Panc1 (cell line): ENCODE measurements at regions not wholly inside any gene's neighbourhood (a gene's known extent, or its start where the extent isn't known, plus 50 kb on each side); places are given as distances from the start of the nearest gene placed in this dataset.

Experiments
- ATAC-seq: fragments of 200-7000 bp; cut with Tn5 transposase; 2 replicates; pipeline ENCODE4 v1.9.1; 2020; ENCODE audit warnings: mild to moderate bottlenecking, moderate library complexity
- BruUV-seq: library from RNA; stranded (reverse); fragments of 400-500 nt; replicated peaks from 2 replicates; lab custom pipeline; 2021; lab: Mats Ljungman, UMichigan
- CTCF ChIA-PET: fragments of 300-600 bp; sonication (Branson Sonifier 250); formaldehyde crosslinking; loops from one replicate; lab custom pipeline; 2022; ENCODE audit warnings: antibody characterized with exemption; lab: Charles Lee
- POLR2A ChIA-PET: fragments of 300-600 bp; sonication (Branson Sonifier 250); formaldehyde crosslinking; loops from one replicate; lab custom pipeline; 2022; ENCODE audit warnings: antibody characterized with exemption; lab: Charles Lee
- DNase-seq: peaks from one replicate; pipeline ENCODE4 v3.0.0-alpha.2; 2010; ENCODE audit warnings: low read depth, low spot score
- H3K27ac ChIP-seq: 2 replicates; pipeline ENCODE4 v1.5.1; 2011; ENCODE audit warnings: mild to moderate bottlenecking, low read length, inconsistent platforms
- H3K27me3 ChIP-seq: fragments of 200-500 bp; sonication (Bioruptor generic); 2 replicates; pipeline ENCODE4 v1.6.0; 2014; ENCODE audit warnings: low read length, inconsistent platforms; ENCODE audit not compliant: control insufficient read depth, insufficient read depth
- H3K36me3 ChIP-seq: fragments of 200-500 bp; sonication (Bioruptor generic); 2 replicates; pipeline ENCODE4 v1.5.1; 2014; ENCODE audit warnings: inconsistent platforms, mild to moderate bottlenecking, low read length, moderate library complexity; ENCODE audit not compliant: control insufficient read depth, insufficient read depth
- H3K4me1 ChIP-seq: 2 replicates; pipeline ENCODE4 v1.5.1; 2011; ENCODE audit warnings: inconsistent platforms, mild to moderate bottlenecking, low read length, moderate library complexity; ENCODE audit not compliant: control insufficient read depth, insufficient read depth
- H3K4me3 ChIP-seq, 2 experiments: 2 replicates each; pipeline ENCODE4 v1.5.1; 2011 to 2012; ENCODE audit warnings: low read depth in 2 of 2, low read length in 2 of 2, mild to moderate bottlenecking in 2 of 2, inconsistent platforms in 1 of 2, moderate library complexity in 1 of 2
- H3K9me3 ChIP-seq: fragments of 200-500 bp; sonication (Bioruptor generic); 2 replicates; pipeline ENCODE4 v1.5.1; 2014; ENCODE audit warnings: low read depth, mild to moderate bottlenecking, inconsistent platforms, low read length, moderate library complexity; ENCODE audit not compliant: control insufficient read depth, insufficient read depth
- POLR2AphosphoS5 ChIP-seq: IDR thresholded peaks from 2 replicates; pipeline ENCODE4 v1.6.1; 2012; ENCODE audit warnings: mild to moderate bottlenecking, low read depth, low read length, moderate library complexity
- SIN3A ChIP-seq: IDR thresholded peaks from 2 replicates; pipeline ENCODE4 v1.6.1; 2012; ENCODE audit warnings: low read depth, mild to moderate bottlenecking, low read length, moderate library complexity, borderline replicate concordance; ENCODE audit not compliant: insufficient read depth
- TCF7L2 ChIP-seq: IDR thresholded peaks from 2 replicates; pipeline ENCODE4 v1.6.1; 2011; ENCODE audit warnings: mild to moderate bottlenecking, low read depth, low read length, inconsistent platforms
- in situ Hi-C: cut with HindIII; loops from 2 replicates; pipeline ENCODE4 v1.10.0; 2016; ENCODE audit warnings: low sequenced_read_pairs, low pct_unique_long_range_greater_than_20kb
- intact Hi-C: fragments of 100-400 bp; cut with micrococcal nuclease; formaldehyde crosslinking; loops from one replicate; pipeline ENCODE4 v1.10.0; 2022; ENCODE audit not compliant: unreplicated experiment
- TF ChIP-seq, protein P1 (sequence below), 2 experiments: IDR thresholded peaks; 2 replicates each; pipeline ENCODE4 v1.6.1; 2011 to 2012; ENCODE audit warnings: low read depth in 2 of 2, control low read depth in 1 of 2, low read length in 1 of 2, mild to moderate bottlenecking in 1 of 2, moderate library complexity in 1 of 2; ENCODE audit not compliant: insufficient read depth in 1 of 2
- TF ChIP-seq, protein P2 (sequence below): fragments of 450-650 bp; IDR thresholded peaks from 2 replicates; pipeline ENCODE4 v1.5.1; 2017; ENCODE audit warnings: mild to moderate bottlenecking

DNA sequence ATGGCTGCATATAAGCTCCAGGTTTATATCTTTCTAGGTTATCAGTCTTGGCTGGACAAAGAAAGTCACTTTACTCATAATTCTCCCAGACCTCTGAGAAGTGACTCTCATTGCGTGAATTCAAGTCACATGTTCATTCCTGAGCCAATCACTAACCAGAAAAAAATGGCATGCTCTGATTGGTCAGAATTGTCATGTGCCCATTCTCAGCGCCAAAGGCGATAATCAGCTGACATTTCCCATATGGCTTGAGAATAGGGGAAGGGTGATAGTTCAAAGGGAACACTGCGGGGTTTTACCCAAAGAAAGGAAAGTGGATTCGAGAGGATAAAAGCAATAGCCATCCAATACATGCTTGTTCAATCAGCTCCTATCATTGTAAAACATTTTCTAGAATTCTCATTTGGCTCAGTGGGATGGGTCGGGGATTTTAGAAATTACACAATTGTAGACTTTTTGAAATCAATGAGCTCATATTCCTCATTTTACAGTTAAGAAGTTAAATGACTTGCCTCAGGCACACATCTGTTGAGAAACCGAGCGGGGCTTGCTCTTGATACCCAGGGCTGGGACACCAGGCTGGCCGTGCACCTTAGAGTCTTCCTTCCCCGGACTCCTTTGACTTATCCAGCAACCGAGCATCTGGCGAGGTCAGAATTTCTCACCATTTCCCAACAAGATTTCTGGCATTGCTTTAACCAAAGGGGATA lies 454.0 kb upstream of the TBX3 start:
- DNase-seq (no peak), ATAC-seq (no peak)
- intact Hi-C loops: no loop called here
- ChIA-PET POLR2A (no interaction called here), CTCF (no interaction called here)
- TF ChIP-seq POLR2AphosphoS5 (no peak), TCF7L2 (no peak), SIN3A (no peak)
- TF ChIP-seq, protein P1, sequence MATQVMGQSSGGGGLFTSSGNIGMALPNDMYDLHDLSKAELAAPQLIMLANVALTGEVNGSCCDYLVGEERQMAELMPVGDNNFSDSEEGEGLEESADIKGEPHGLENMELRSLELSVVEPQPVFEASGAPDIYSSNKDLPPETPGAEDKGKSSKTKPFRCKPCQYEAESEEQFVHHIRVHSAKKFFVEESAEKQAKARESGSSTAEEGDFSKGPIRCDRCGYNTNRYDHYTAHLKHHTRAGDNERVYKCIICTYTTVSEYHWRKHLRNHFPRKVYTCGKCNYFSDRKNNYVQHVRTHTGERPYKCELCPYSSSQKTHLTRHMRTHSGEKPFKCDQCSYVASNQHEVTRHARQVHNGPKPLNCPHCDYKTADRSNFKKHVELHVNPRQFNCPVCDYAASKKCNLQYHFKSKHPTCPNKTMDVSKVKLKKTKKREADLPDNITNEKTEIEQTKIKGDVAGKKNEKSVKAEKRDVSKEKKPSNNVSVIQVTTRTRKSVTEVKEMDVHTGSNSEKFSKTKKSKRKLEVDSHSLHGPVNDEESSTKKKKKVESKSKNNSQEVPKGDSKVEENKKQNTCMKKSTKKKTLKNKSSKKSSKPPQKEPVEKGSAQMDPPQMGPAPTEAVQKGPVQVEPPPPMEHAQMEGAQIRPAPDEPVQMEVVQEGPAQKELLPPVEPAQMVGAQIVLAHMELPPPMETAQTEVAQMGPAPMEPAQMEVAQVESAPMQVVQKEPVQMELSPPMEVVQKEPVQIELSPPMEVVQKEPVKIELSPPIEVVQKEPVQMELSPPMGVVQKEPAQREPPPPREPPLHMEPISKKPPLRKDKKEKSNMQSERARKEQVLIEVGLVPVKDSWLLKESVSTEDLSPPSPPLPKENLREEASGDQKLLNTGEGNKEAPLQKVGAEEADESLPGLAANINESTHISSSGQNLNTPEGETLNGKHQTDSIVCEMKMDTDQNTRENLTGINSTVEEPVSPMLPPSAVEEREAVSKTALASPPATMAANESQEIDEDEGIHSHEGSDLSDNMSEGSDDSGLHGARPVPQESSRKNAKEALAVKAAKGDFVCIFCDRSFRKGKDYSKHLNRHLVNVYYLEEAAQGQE (IDR thresholded peaks at IDR 0.05; ENCODE audit: insufficient read depth in 1 of 2, low read depth in 2 of 2, low read length in 1 of 2): no peak
- TF ChIP-seq, protein P2, sequence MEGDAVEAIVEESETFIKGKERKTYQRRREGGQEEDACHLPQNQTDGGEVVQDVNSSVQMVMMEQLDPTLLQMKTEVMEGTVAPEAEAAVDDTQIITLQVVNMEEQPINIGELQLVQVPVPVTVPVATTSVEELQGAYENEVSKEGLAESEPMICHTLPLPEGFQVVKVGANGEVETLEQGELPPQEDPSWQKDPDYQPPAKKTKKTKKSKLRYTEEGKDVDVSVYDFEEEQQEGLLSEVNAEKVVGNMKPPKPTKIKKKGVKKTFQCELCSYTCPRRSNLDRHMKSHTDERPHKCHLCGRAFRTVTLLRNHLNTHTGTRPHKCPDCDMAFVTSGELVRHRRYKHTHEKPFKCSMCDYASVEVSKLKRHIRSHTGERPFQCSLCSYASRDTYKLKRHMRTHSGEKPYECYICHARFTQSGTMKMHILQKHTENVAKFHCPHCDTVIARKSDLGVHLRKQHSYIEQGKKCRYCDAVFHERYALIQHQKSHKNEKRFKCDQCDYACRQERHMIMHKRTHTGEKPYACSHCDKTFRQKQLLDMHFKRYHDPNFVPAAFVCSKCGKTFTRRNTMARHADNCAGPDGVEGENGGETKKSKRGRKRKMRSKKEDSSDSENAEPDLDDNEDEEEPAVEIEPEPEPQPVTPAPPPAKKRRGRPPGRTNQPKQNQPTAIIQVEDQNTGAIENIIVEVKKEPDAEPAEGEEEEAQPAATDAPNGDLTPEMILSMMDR: no peak
- in situ Hi-C loops: no loop called here
- Histone ChIP-seq H3K4me3 (no peak overlapping the region), H3K36me3 (no peaks in the 10 kb centered on the region), H3K9me3 (no peaks in the 10 kb centered on the region), H3K27ac (no peak overlapping the region), H3K4me1 (no peaks in the 10 kb centered on the region), H3K27me3 (no peaks in the 10 kb centered on the region)
- no TSS peak for BruUV-seq

DNA sequence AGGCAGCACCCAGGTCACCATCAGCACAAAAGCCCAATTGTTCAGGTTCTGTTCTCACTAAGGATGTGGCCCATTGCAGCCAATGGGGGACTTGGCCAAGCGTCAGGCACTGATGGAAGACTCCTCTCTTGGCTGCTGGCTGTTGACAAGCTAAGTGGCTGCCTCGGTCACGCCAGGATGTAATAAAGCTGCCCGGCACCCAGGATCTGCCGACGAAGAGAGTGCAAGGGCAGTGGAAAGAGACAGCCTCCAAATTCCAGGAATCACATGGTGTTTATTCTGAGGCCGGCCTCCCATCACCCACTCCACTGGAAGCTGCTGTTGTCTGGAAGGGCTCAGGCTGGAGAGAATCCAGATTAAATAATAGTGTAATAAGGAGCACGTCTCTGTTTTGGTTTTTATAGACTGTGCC lies 451.8 kb upstream of the TBX3 start:
- Histone ChIP-seq H3K27me3 (no peaks in the 10 kb centered on the region), H3K27ac (no peak overlapping the region), H3K4me1 (no peaks in the 10 kb centered on the region), H3K36me3 (no peaks in the 10 kb centered on the region), H3K4me3 (no peak overlapping the region), H3K9me3 (no peaks in the 10 kb centered on the region)
- POLR2A ChIA-PET: no interaction called here
- DNase-seq (no peak), ATAC-seq (no peak)
- in situ Hi-C loops (no loop called here), intact Hi-C loops (no loop called here)
- no TSS peak for BruUV-seq
- CTCF ChIA-PET: no interaction called here
- TF ChIP-seq POLR2AphosphoS5 (no peak), SIN3A (no peak), TCF7L2 (no peak)
- TF ChIP-seq, protein P1 (IDR thresholded peaks at IDR 0.05; ENCODE audit: insufficient read depth in 1 of 2, low read depth in 2 of 2, low read length in 1 of 2): no peak
- TF ChIP-seq, protein P2: no peak
